Sigmoid colon (tissue), 4 donors: ENCODE measurements at regions not wholly inside any gene's neighbourhood (a gene's known extent, or its start where the extent isn't known, plus 50 kb on each side); places are given as distances from the start of the nearest gene placed in this dataset.

Experiments used
- POLR2AphosphoS5 ChIP-seq, 4 donors: sonication (generic); formaldehyde crosslinking; IDR thresholded peaks; one replicate each; pipeline ENCODE4 v1.6.1; 2017; ENCODE audit warnings: antibody characterized with exemption in 4 of 4
- TF ChIP-seq, protein P1 (sequence below), 4 experiments: fragments of 450-650 bp in 3 of 4; fragments of 200-600 bp in 1 of 4; IDR thresholded peaks; one replicate each; pipeline ENCODE4 v1.5.1; 2016 to 2019; ENCODE audit warnings: antibody characterized with exemption in 4 of 4, mild to moderate bottlenecking in 3 of 4, moderate library complexity in 2 of 4

DNA sequence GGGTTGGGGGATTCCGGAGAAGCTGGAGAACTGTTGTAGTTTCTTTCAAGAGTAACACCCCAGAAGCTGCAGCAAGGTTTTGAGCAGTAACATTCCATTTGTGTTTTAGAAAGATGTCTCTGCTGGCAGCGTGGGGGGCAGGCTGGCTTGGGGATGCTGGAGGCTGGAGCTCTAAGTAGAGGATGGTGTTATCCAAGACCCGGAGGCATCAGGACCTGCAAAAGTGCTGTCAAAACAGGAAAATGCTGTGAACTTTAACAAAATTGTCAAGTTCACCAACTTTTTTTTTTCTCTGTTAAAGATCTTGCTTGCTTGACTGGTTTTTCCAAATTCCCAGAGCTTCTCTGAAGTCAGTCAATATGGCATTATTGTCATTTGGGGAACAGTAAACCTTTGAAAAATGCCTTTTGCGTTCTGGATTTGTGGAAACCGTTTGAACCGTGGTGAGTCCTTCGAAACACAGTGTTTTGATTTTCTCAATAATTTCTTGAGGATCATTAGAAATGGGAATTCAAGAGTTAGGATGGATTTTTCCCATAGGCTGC is 189.6 kb upstream of the NLRP1 start:
- no peak for TF ChIP-seq POLR2AphosphoS5 (IDR thresholded peaks at IDR 0.05)
- TF ChIP-seq, protein P1, sequence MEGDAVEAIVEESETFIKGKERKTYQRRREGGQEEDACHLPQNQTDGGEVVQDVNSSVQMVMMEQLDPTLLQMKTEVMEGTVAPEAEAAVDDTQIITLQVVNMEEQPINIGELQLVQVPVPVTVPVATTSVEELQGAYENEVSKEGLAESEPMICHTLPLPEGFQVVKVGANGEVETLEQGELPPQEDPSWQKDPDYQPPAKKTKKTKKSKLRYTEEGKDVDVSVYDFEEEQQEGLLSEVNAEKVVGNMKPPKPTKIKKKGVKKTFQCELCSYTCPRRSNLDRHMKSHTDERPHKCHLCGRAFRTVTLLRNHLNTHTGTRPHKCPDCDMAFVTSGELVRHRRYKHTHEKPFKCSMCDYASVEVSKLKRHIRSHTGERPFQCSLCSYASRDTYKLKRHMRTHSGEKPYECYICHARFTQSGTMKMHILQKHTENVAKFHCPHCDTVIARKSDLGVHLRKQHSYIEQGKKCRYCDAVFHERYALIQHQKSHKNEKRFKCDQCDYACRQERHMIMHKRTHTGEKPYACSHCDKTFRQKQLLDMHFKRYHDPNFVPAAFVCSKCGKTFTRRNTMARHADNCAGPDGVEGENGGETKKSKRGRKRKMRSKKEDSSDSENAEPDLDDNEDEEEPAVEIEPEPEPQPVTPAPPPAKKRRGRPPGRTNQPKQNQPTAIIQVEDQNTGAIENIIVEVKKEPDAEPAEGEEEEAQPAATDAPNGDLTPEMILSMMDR (IDR thresholded peaks at IDR 0.05) = no peak
